Astrocyte (in vitro differentiated cells and primary cell): ENCODE measurements at regions not wholly inside any gene's neighbourhood (a gene's known extent, or its start where the extent isn't known, plus 50 kb on each side); places are given as distances from the start of the nearest gene placed in this dataset.

Experiments
- DNase-seq: peaks from one replicate; pipeline ENCODE4 v3.0.0-alpha.2; 2010; ENCODE audit warnings: low read depth
- FAIRE-seq: peaks from 2 replicates; lab custom pipeline; 2011; peaks lifted over from hg19 to GRCh38; lab: Jason Lieb, UNC
- H2AFZ ChIP-seq: 2 replicates; pipeline ENCODE4 v1.6.0; 2012; ENCODE audit warnings: low read depth, low read length, inconsistent platforms
- H3K27ac ChIP-seq: 2 replicates; pipeline ENCODE4 v1.5.1; 2011; ENCODE audit warnings: low read depth, low read length, inconsistent platforms
- H3K27me3 ChIP-seq: 2 replicates; pipeline ENCODE4 v1.6.0; 2011; ENCODE audit warnings: low read length, inconsistent platforms; ENCODE audit not compliant: insufficient read depth
- H3K36me3 ChIP-seq: 2 replicates; pipeline ENCODE4 v1.5.1; 2011; ENCODE audit warnings: low read length, inconsistent platforms; ENCODE audit not compliant: insufficient read depth
- H3K4me1 ChIP-seq: 2 replicates; pipeline ENCODE4 v1.5.1; 2011; ENCODE audit warnings: low read length, inconsistent platforms; ENCODE audit not compliant: insufficient read depth
- H3K4me2 ChIP-seq: 2 replicates; pipeline ENCODE4 v1.6.0; 2012; ENCODE audit warnings: low read length, inconsistent platforms
- H3K4me3 ChIP-seq: 2 replicates; pipeline ENCODE4 v1.5.1; 2011; ENCODE audit warnings: low read depth, mild to moderate bottlenecking, low read length, inconsistent platforms; ENCODE audit not compliant: insufficient read depth
- H3K79me2 ChIP-seq: 2 replicates; pipeline ENCODE4 v1.6.0; 2012; ENCODE audit warnings: mild to moderate bottlenecking, low read length, inconsistent platforms; ENCODE audit not compliant: insufficient read depth
- H3K9ac ChIP-seq: 2 replicates; pipeline ENCODE4 v1.6.0; 2012; ENCODE audit warnings: mild to moderate bottlenecking, low read length, inconsistent platforms
- H3K9me3 ChIP-seq: 2 replicates; pipeline ENCODE4 v1.5.1; 2012; ENCODE audit warnings: low read depth, mild to moderate bottlenecking, low read length, inconsistent platforms; ENCODE audit not compliant: insufficient read depth
- H4K20me1 ChIP-seq: 2 replicates; pipeline ENCODE4 v1.6.0; 2012; ENCODE audit warnings: low read length, inconsistent platforms; ENCODE audit not compliant: insufficient read depth
- H3K27ac Mint-ChIP-seq: one replicate; pipeline ENCODE4 v1.8.0; 2021; ENCODE audit warnings: mild to moderate bottlenecking, mixed read lengths; ENCODE audit not compliant: unreplicated experiment
- H3K27me3 Mint-ChIP-seq: one replicate; pipeline ENCODE4 v1.8.0; 2021; ENCODE audit warnings: low read depth, mixed read lengths; ENCODE audit not compliant: unreplicated experiment
- H3K36me3 Mint-ChIP-seq: one replicate; pipeline ENCODE4 v1.8.0; 2021; ENCODE audit warnings: low read depth, mixed read lengths; ENCODE audit not compliant: unreplicated experiment
- H3K4me1 Mint-ChIP-seq: one replicate; pipeline ENCODE4 v1.8.0; 2021; ENCODE audit warnings: low read depth, mixed read lengths; ENCODE audit not compliant: unreplicated experiment
- H3K4me3 Mint-ChIP-seq: one replicate; pipeline ENCODE4 v1.8.0; 2021; ENCODE audit warnings: mild to moderate bottlenecking, moderate library complexity, mixed read lengths; ENCODE audit not compliant: unreplicated experiment
- H3K9me3 Mint-ChIP-seq: one replicate; pipeline ENCODE4 v1.8.0; 2021; ENCODE audit warnings: mild to moderate bottlenecking, mixed read lengths; ENCODE audit not compliant: unreplicated experiment
- CTCF ChIP-seq: IDR thresholded peaks from 2 replicates; pipeline ENCODE4 v1.5.1; 2011; ENCODE audit warnings: low read depth, mild to moderate bottlenecking, inconsistent platforms, low read length, moderate library complexity; ENCODE audit not compliant: insufficient read depth
- EZH2 ChIP-seq: IDR thresholded peaks from 2 replicates; pipeline ENCODE4 v1.6.1; 2012; ENCODE audit warnings: mild to moderate bottlenecking, low read length, inconsistent platforms; ENCODE audit not compliant: insufficient read depth

DNA sequence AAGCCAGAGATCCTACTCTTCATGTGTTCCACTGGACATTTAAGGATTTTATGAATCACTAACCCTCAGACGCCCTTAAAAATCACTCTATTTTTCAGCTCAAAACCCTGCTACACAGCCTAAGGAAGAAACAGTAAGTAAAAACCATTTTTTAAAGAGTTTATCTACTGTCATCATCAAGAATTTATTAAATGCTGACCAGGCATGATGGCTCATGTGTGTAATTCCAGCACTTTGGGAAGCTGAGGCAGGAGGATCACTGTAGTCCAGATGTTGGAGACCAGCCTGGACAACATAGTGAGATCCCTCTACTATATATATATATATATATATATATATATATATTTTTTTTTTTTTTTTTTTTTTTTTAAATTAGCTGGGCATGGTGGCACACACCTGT lies 124.2 kb upstream of the ID4 start:
- no peak overlapping the region for H3K4me2 ChIP-seq
- peaks cover 4% of the 10 kb centered on the region for H3K9me3 Mint-ChIP-seq

GRCh38 chr6:19713411-19713810 lies 123.8 kb upstream of the ID4 start:
- H3K79me2 ChIP-seq: no peaks in the 10 kb centered on the region
- no peak overlapping the region for H3K4me3 Mint-ChIP-seq
- H3K27me3 ChIP-seq: no peaks in the 10 kb centered on the region
- H3K27ac Mint-ChIP-seq: no peak overlapping the region
- no peak overlapping the region for H3K9ac ChIP-seq
- peak overlapping the region; percentile 49 for H3K4me2 ChIP-seq
- no peak for FAIRE-seq
- H3K4me1 ChIP-seq: peaks cover 17% of the 10 kb centered on the region
- DNase-seq: no peak
- H3K27ac ChIP-seq: no peak overlapping the region
- H3K36me3 Mint-ChIP-seq: no peaks in the 10 kb centered on the region
- no peaks in the 10 kb centered on the region for H3K27me3 Mint-ChIP-seq
- H3K4me3 ChIP-seq: no peak overlapping the region
- no peaks in the 10 kb centered on the region for H3K36me3 ChIP-seq
- H4K20me1 ChIP-seq: no peaks in the 10 kb centered on the region
- no peaks in the 10 kb centered on the region for H3K9me3 ChIP-seq
- H2AFZ ChIP-seq: no peak overlapping the region
- H3K4me1 Mint-ChIP-seq: peaks cover 18% of the 10 kb centered on the region
- no peak for TF ChIP-seq CTCF
- TF ChIP-seq EZH2: no peak
- H3K9me3 Mint-ChIP-seq: peaks cover 7% of the 10 kb centered on the region

More for the DNA sequence above, 124.2 kb upstream of the ID4 start:
- no peak overlapping the region for H3K4me3 Mint-ChIP-seq
- H2AFZ ChIP-seq: no peak overlapping the region
- no peaks in the 10 kb centered on the region for H3K79me2 ChIP-seq
- FAIRE-seq (no peak), DNase-seq (no peak)
- peaks cover 17% of the 10 kb centered on the region for H3K4me1 ChIP-seq
- peaks cover 18% of the 10 kb centered on the region for H3K4me1 Mint-ChIP-seq
- H3K27ac ChIP-seq: no peak overlapping the region
- TF ChIP-seq EZH2 (no peak), CTCF (no peak)
- H3K4me3 ChIP-seq: no peak overlapping the region
- no peaks in the 10 kb centered on the region for H3K36me3 ChIP-seq
- H4K20me1 ChIP-seq: no peaks in the 10 kb centered on the region
- H3K9me3 ChIP-seq: no peaks in the 10 kb centered on the region
- H3K9ac ChIP-seq: no peak overlapping the region
- no peaks in the 10 kb centered on the region for H3K27me3 ChIP-seq
- H3K36me3 Mint-ChIP-seq: no peaks in the 10 kb centered on the region
- H3K27ac Mint-ChIP-seq: no peak overlapping the region
- H3K27me3 Mint-ChIP-seq: no peaks in the 10 kb centered on the region

DNA sequence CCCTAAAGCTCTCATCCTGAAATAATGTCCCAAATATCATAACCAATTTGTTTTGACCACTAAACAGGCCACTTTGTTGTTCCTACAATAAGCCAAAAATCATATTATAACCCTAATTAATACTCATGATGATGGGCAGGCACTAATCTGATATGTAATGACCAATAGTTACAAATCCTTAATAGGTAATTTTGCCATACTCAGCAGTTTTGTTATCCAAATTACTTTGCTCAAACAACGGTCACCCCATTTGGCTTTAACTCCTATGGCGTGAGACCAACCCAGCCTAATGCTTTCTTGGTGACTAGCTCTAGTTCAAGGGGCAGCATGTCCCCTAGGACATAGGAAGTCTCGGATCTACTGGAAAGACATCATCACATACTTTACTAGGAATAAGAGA lies 123.2 kb upstream of the ID4 start:
- H3K4me2 ChIP-seq: peak overlapping the region; percentile 49
- no peak overlapping the region for H2AFZ ChIP-seq
- H3K4me3 Mint-ChIP-seq: no peak overlapping the region
- H3K27ac ChIP-seq: peak overlapping the region; percentile 30
- no peaks in the 10 kb centered on the region for H3K27me3 ChIP-seq
- H3K36me3 Mint-ChIP-seq: no peaks in the 10 kb centered on the region
- no peak overlapping the region for H3K4me3 ChIP-seq
- H3K4me1 Mint-ChIP-seq: peaks cover 21% of the 10 kb centered on the region
- no peak overlapping the region for H3K9ac ChIP-seq
- no peaks in the 10 kb centered on the region for H3K36me3 ChIP-seq
- H4K20me1 ChIP-seq: no peaks in the 10 kb centered on the region
- FAIRE-seq (no peak), DNase-seq (no peak)
- H3K27ac Mint-ChIP-seq: no peak overlapping the region
- H3K9me3 ChIP-seq: no peaks in the 10 kb centered on the region
- H3K9me3 Mint-ChIP-seq: peaks cover 7% of the 10 kb centered on the region
- peaks cover 17% of the 10 kb centered on the region for H3K4me1 ChIP-seq
- H3K27me3 Mint-ChIP-seq: no peaks in the 10 kb centered on the region
- no peaks in the 10 kb centered on the region for H3K79me2 ChIP-seq
- no peak for TF ChIP-seq EZH2
- no peak for TF ChIP-seq CTCF
